Liver (tissue), 3 donors: ENCODE measurements at regions not wholly inside any gene's neighbourhood (a gene's known extent, or its start where the extent isn't known, plus 50 kb on each side); places are given as distances from the start of the nearest gene placed in this dataset.
"Not testable (repeated sequence)": the region's sequence is repeated elsewhere in the genome, so short reads cannot be mapped to it uniquely, and the experiment has no call there.

Source experiments
- CTCF ChIP-seq: fragments of 150-350 bp; IDR thresholded peaks from 2 replicates; pipeline ENCODE4 v1.5.1; 2017; ENCODE audit warnings: improper control_type of control experiment, low read depth, low read length; ENCODE audit not compliant: missing input control
- EGR1 ChIP-seq, 2 donors: IDR thresholded peaks; 2 replicates each; pipeline ENCODE4 v1.6.1; 2016 to 2018; ENCODE audit warnings: antibody characterized with exemption in 2 of 2, low read depth in 2 of 2
- HNF4G ChIP-seq: IDR thresholded peaks from 2 replicates; pipeline ENCODE4 v1.6.1; 2016; ENCODE audit warnings: antibody characterized with exemption
- TF ChIP-seq, protein P1 (sequence below): IDR thresholded peaks from 2 replicates; pipeline ENCODE4 v1.6.1; 2016; ENCODE audit warnings: antibody characterized with exemption, mild to moderate bottlenecking
- donor health status: healthy.
- donor health status: healthy.

- TF ChIP-seq CTCF; EGR1 (IDR thresholded peaks at IDR 0.05; ENCODE audit: low read depth in 2 of 2); HNF4G: not testable (repeated sequence)
- TF ChIP-seq, protein P1, sequence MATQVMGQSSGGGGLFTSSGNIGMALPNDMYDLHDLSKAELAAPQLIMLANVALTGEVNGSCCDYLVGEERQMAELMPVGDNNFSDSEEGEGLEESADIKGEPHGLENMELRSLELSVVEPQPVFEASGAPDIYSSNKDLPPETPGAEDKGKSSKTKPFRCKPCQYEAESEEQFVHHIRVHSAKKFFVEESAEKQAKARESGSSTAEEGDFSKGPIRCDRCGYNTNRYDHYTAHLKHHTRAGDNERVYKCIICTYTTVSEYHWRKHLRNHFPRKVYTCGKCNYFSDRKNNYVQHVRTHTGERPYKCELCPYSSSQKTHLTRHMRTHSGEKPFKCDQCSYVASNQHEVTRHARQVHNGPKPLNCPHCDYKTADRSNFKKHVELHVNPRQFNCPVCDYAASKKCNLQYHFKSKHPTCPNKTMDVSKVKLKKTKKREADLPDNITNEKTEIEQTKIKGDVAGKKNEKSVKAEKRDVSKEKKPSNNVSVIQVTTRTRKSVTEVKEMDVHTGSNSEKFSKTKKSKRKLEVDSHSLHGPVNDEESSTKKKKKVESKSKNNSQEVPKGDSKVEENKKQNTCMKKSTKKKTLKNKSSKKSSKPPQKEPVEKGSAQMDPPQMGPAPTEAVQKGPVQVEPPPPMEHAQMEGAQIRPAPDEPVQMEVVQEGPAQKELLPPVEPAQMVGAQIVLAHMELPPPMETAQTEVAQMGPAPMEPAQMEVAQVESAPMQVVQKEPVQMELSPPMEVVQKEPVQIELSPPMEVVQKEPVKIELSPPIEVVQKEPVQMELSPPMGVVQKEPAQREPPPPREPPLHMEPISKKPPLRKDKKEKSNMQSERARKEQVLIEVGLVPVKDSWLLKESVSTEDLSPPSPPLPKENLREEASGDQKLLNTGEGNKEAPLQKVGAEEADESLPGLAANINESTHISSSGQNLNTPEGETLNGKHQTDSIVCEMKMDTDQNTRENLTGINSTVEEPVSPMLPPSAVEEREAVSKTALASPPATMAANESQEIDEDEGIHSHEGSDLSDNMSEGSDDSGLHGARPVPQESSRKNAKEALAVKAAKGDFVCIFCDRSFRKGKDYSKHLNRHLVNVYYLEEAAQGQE, result not testable (repeated sequence)
Observed at GRCh38 chr5:36782612-36783011, 94.0 kb upstream of the NIPBL start.
